OCI-LY1 (cell line): ENCODE measurements at regions not wholly inside any gene's neighbourhood (a gene's known extent, or its start where the extent isn't known, plus 50 kb on each side); places are given as distances from the start of the nearest gene placed in this dataset.

Source experiments
- H2AFZ ChIP-seq: fragments of 200-600 bp; sonication (generic), shearing (Covaris generic); 2 replicates; pipeline ENCODE4 v1.6.0; 2014; ENCODE audit warnings: antibody characterized with exemption, mild to moderate bottlenecking, low read length
- H3F3A ChIP-seq: fragments of 200-600 bp; sonication (generic), shearing (Covaris generic); 2 replicates; pipeline ENCODE4 v1.6.0; 2014; ENCODE audit warnings: mild to moderate bottlenecking, antibody characterized with exemption, low read length, moderate library complexity; ENCODE audit not compliant: insufficient read depth
- H3K27ac ChIP-seq: fragments of 200-600 bp; sonication (generic); 2 replicates; pipeline ENCODE4 v1.5.1; 2014; ENCODE audit warnings: low read length, mixed run types, mild to moderate bottlenecking, low read depth; ENCODE audit not compliant: poor library complexity, severe bottlenecking
- H3K27me3 ChIP-seq: fragments of 200-600 bp; sonication (generic); 2 replicates; pipeline ENCODE4 v1.6.0; 2014; ENCODE audit warnings: antibody characterized with exemption, mild to moderate bottlenecking, low read length, moderate library complexity; ENCODE audit not compliant: insufficient read depth
- H3K36me3 ChIP-seq: fragments of 200-600 bp; sonication (generic); 2 replicates; pipeline ENCODE4 v1.6.1; 2014; ENCODE audit warnings: mild to moderate bottlenecking, antibody characterized with exemption, low read length, moderate library complexity, mixed read lengths; ENCODE audit not compliant: insufficient read depth
- H3K4me1 ChIP-seq: fragments of 200-600 bp; sonication (generic); 2 replicates; pipeline ENCODE4 v1.5.1; 2014; ENCODE audit warnings: mild to moderate bottlenecking, low read length, moderate library complexity; ENCODE audit not compliant: insufficient read depth, severe bottlenecking
- H3K4me2 ChIP-seq: fragments of 200-600 bp; sonication (generic), shearing (Covaris generic); 2 replicates; pipeline ENCODE4 v1.6.1; 2014; ENCODE audit warnings: low read length
- H3K4me3 ChIP-seq: fragments of 200-600 bp; sonication (generic); 2 replicates; pipeline ENCODE4 v1.5.1; 2014; ENCODE audit warnings: low read length, low read depth, mild to moderate bottlenecking, mixed read lengths; ENCODE audit not compliant: poor library complexity, severe bottlenecking
- H3K79me2 ChIP-seq: fragments of 200-600 bp; shearing (Covaris generic); 2 replicates; pipeline ENCODE4 v1.6.1; 2016; ENCODE audit warnings: mixed run types, low read length, mixed read lengths; ENCODE audit not compliant: insufficient read depth
- H3K9ac ChIP-seq: fragments of 200-600 bp; sonication (generic), shearing (Covaris generic); 2 replicates; pipeline ENCODE4 v1.6.1; 2014; ENCODE audit warnings: mild to moderate bottlenecking, low read length, mixed read lengths
- H3K9me2 ChIP-seq: fragments of 200-600 bp; sonication (generic), shearing (Covaris generic); 2 replicates; pipeline ENCODE4 v1.6.1; 2014; ENCODE audit warnings: low read depth, mild to moderate bottlenecking, low read length, mixed read lengths
- H3K9me3 ChIP-seq: fragments of 200-600 bp; shearing (Covaris generic); 2 replicates; pipeline ENCODE4 v1.6.1; 2014; ENCODE audit warnings: low read length, mixed read lengths
- H4K20me1 ChIP-seq: fragments of 200-600 bp; sonication (generic), shearing (Covaris generic); 2 replicates; pipeline ENCODE4 v1.6.0; 2016; ENCODE audit warnings: mild to moderate bottlenecking, low read length; ENCODE audit not compliant: insufficient read depth
- CTCF ChIP-seq: fragments of 200-600 bp; sonication (generic), shearing (Covaris generic); IDR thresholded peaks from 2 replicates; pipeline ENCODE4 v1.5.1; 2017; ENCODE audit warnings: mild to moderate bottlenecking, antibody characterized with exemption, low read length, moderate library complexity, mixed read lengths
- EZH2 ChIP-seq: fragments of 200-600 bp; sonication (generic), shearing (Covaris generic); IDR thresholded peaks from 2 replicates; pipeline ENCODE4 v1.8.0; 2017; ENCODE audit warnings: borderline replicate concordance, mixed run types, mild to moderate bottlenecking, antibody characterized with exemption, low read length, moderate library complexity, mixed read lengths

DNA sequence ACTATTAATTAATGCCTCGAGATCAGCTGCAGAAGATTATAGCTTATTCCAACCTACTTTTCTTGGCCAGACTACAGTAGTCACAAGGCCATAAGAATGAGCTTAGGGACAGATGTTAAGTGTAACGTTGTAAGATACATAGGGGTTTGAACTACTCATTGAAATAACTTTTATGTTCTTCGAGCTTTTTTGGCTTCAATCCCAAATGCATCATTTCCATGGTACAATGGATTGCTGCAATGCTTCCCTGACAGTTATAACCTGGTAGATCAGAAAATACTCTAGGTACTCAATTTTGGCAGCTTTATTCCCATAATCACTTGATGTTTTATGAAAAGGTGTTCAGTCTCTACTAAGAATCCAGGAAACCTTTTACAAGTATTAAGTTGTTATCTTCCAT, 2216.7 kb upstream of the PCDH20 start:
- Histone ChIP-seq H3F3A (no peaks in the 10 kb centered on the region), H3K4me1 (peaks cover 17% of the 10 kb centered on the region), H4K20me1 (no peaks in the 10 kb centered on the region), H3K27ac (no peak overlapping the region), H3K9me2 (no peaks in the 10 kb centered on the region), H3K4me3 (no peak overlapping the region), H3K36me3 (no peaks in the 10 kb centered on the region), H3K27me3 (no peaks in the 10 kb centered on the region), H3K79me2 (no peaks in the 10 kb centered on the region), H3K9ac (no peak overlapping the region), H3K4me2 (no peak overlapping the region), H3K9me3 (no peaks in the 10 kb centered on the region), H2AFZ (no peak overlapping the region)
- TF ChIP-seq EZH2 (no peak), CTCF (no peak)

GRCh38 chr13:63631006-63631405, 2215.4 kb upstream of the PCDH20 start:
- Histone ChIP-seq H3K9me2 (no peaks in the 10 kb centered on the region), H3K4me2 (no peak overlapping the region), H4K20me1 (no peaks in the 10 kb centered on the region), H3K36me3 (no peaks in the 10 kb centered on the region), H3K9ac (no peak overlapping the region), H3K79me2 (no peaks in the 10 kb centered on the region), H3K4me1 (peaks cover 4% of the 10 kb centered on the region), H3K27me3 (no peaks in the 10 kb centered on the region), H3K27ac (no peak overlapping the region), H3F3A (no peaks in the 10 kb centered on the region), H3K9me3 (no peaks in the 10 kb centered on the region), H3K4me3 (no peak overlapping the region), H2AFZ (no peak overlapping the region)
- TF ChIP-seq EZH2 (no peak), CTCF (no peak)

DNA sequence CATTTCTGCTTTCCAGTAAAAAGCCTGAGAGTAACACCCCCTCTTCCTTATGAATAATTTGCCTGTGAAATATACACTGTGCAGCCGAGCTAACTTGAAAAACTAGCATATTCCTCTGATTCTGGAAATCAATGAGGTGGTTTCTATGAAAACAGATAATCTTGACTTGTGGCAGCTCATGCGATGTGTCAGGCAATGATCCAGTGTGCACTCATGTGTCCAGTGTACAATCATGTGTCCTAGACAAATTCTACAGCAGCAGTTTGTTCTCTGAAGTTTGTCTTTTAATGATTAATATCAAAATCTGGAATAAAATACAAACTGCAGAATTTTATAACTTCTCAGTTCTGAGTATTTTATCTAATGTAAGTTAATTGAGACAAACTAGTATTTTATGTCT, 2213.9 kb upstream of the PCDH20 start:
- no peaks in the 10 kb centered on the region for H3K36me3 ChIP-seq
- no peaks in the 10 kb centered on the region for H3K79me2 ChIP-seq
- H3K9ac ChIP-seq: no peak overlapping the region
- H2AFZ ChIP-seq: no peak overlapping the region
- H3K9me2 ChIP-seq: no peaks in the 10 kb centered on the region
- TF ChIP-seq EZH2 (no peak), CTCF (no peak)
- H3K4me3 ChIP-seq: no peak overlapping the region
- no peaks in the 10 kb centered on the region for H3F3A ChIP-seq
- no peaks in the 10 kb centered on the region for H3K4me1 ChIP-seq
- no peaks in the 10 kb centered on the region for H3K9me3 ChIP-seq
- no peak overlapping the region for H3K27ac ChIP-seq
- no peaks in the 10 kb centered on the region for H3K27me3 ChIP-seq
- no peak overlapping the region for H3K4me2 ChIP-seq
- H4K20me1 ChIP-seq: no peaks in the 10 kb centered on the region
